ENCODE measurements at regions not wholly inside any gene's neighbourhood (a gene's known extent, or its start where the extent isn't known, plus 50 kb on each side); places are given as distances from the start of the nearest gene placed in this dataset.

- no peak for DNase-seq (ENCODE audit: low read depth)
Observed at GRCh38 chr6:40340957-40341356, 246.2 kb downstream of the LRFN2 start.

GRCh38 chr6:40340196-40340595, 247.0 kb downstream of the LRFN2 start:
- DNase-seq (ENCODE audit: low read depth): no peak

- no peak for DNase-seq (ENCODE audit: low read depth)
Observed at GRCh38 chr6:40338306-40338705, 248.9 kb downstream of the LRFN2 start.

- DNase-seq (ENCODE audit: low read depth): no peak
Observed at GRCh38 chr6:40336940-40337760, 250.0 kb downstream of the LRFN2 start.

GRCh38 chr6:40336296-40336695, 250.9 kb downstream of the LRFN2 start:
- no peak for DNase-seq (ENCODE audit: low read depth)

- DNase-seq (ENCODE audit: low read depth): no peak
Observed at GRCh38 chr6:40334496-40335270, 252.5 kb downstream of the LRFN2 start.

- DNase-seq (ENCODE audit: low read depth): no peak
Observed at GRCh38 chr6:40331545-40331944, 255.6 kb downstream of the LRFN2 start.

- no peak for DNase-seq (ENCODE audit: low read depth)
Observed at GRCh38 chr6:40330301-40330721, 256.9 kb downstream of the LRFN2 start.

- no peak for DNase-seq (ENCODE audit: low read depth)
Observed at GRCh38 chr6:40328986-40329545, 258.1 kb downstream of the LRFN2 start.

- DNase-seq (ENCODE audit: low read depth): peak; percentile 2
Observed at GRCh38 chr6:40328386-40328985, 258.7 kb downstream of the LRFN2 start.

GRCh38 chr6:40326714-40327421, 260.3 kb downstream of the LRFN2 start:
- no peak for DNase-seq (ENCODE audit: low read depth)

GRCh38 chr6:40325791-40326190, 261.4 kb downstream of the LRFN2 start:
- no peak for DNase-seq (ENCODE audit: low read depth)

- no peak for DNase-seq (ENCODE audit: low read depth)
Observed at GRCh38 chr6:40325041-40325440, 262.1 kb downstream of the LRFN2 start.

- DNase-seq (ENCODE audit: low read depth): no peak
Observed at GRCh38 chr6:40323881-40324634, 263.1 kb downstream of the LRFN2 start.

GRCh38 chr6:40322336-40322735, 264.8 kb downstream of the LRFN2 start:
- DNase-seq (ENCODE audit: low read depth): no peak

- DNase-seq (ENCODE audit: low read depth): no peak
Observed at GRCh38 chr6:40321616-40322015, 265.5 kb downstream of the LRFN2 start.

- DNase-seq (ENCODE audit: low read depth): no peak
Observed at GRCh38 chr6:40320947-40321346, 266.2 kb downstream of the LRFN2 start.

- DNase-seq (ENCODE audit: low read depth): no peak
Observed at GRCh38 chr6:40320441-40320840, 266.7 kb downstream of the LRFN2 start.

- DNase-seq (ENCODE audit: low read depth): no peak
Observed at GRCh38 chr6:40319124-40319523, 268.0 kb downstream of the LRFN2 start.

- DNase-seq (ENCODE audit: low read depth): no peak
Observed at GRCh38 chr6:40315060-40315459, 272.1 kb downstream of the LRFN2 start.

GRCh38 chr6:40313582-40313981, 273.6 kb downstream of the LRFN2 start:
- DNase-seq (ENCODE audit: low read depth): no peak
